EH (cell line): ENCODE measurements at regions not wholly inside any gene's neighbourhood (a gene's known extent, or its start where the extent isn't known, plus 50 kb on each side); places are given as distances from the start of the nearest gene placed in this dataset.
A peak's percentile ranks its signal among the peaks of the same experiment; 100 is the strongest.
"Not testable (repeated sequence)": the region's sequence is repeated elsewhere in the genome, so short reads cannot be mapped to it uniquely, and the experiment has no call there.

Experiments
- DNase-seq: peaks from one replicate; pipeline ENCODE4 v3.0.0-alpha.2; 2015; ENCODE audit warnings: low read depth

- DNase-seq, result no peak
Observed at GRCh38 chr4:167939863-167940616, 152.3 kb upstream of the ANXA10 start.

GRCh38 chr4:167943872-167944505, 148.3 kb upstream of the ANXA10 start:
- no peak for DNase-seq

- no peak for DNase-seq
Observed at GRCh38 chr4:167944721-167945120, 147.6 kb upstream of the ANXA10 start.

- no peak for DNase-seq
Observed at GRCh38 chr4:167955006-167955405, 137.3 kb upstream of the ANXA10 start.

GRCh38 chr4:167956676-167957075, 135.7 kb upstream of the ANXA10 start:
- no peak for DNase-seq

GRCh38 chr4:167964766-167965373, 127.5 kb upstream of the ANXA10 start:
- DNase-seq, result no peak

- no peak for DNase-seq
Observed at GRCh38 chr4:167966143-167966542, 126.2 kb upstream of the ANXA10 start.

GRCh38 chr4:167973513-167973912, 118.8 kb upstream of the ANXA10 start:
- DNase-seq, result no peak

GRCh38 chr4:167985565-167985964, 106.8 kb upstream of the ANXA10 start:
- no peak for DNase-seq

- no peak for DNase-seq
Observed at GRCh38 chr4:167986044-167986443, 106.3 kb upstream of the ANXA10 start.

GRCh38 chr4:167987285-167987684, 105.1 kb upstream of the ANXA10 start:
- DNase-seq, result no peak

- no peak for DNase-seq
Observed at GRCh38 chr4:167989815-167990214, 102.5 kb upstream of the ANXA10 start.

GRCh38 chr4:168008112-168008511, 84.2 kb upstream of the ANXA10 start:
- not testable (repeated sequence) for DNase-seq

- peak; percentile 51 for DNase-seq
Observed at GRCh38 chr4:168019019-168019651, 73.2 kb upstream of the ANXA10 start.

GRCh38 chr4:168019921-168020320, 72.4 kb upstream of the ANXA10 start:
- DNase-seq, result peak; percentile 4

- peak; percentile 7 for DNase-seq
Observed at GRCh38 chr4:168021666-168022065, 70.7 kb upstream of the ANXA10 start.

- DNase-seq, result peak; percentile 48
Observed at GRCh38 chr4:168028568-168028967, 63.8 kb upstream of the ANXA10 start.

GRCh38 chr4:168028970-168029597, 63.3 kb upstream of the ANXA10 start:
- peak; percentile 59 for DNase-seq

- DNase-seq, result no peak
Observed at GRCh38 chr4:168037676-168038075, 54.7 kb upstream of the ANXA10 start.

- no peak for DNase-seq
Observed at GRCh38 chr4:168039593-168039992, 52.7 kb upstream of the ANXA10 start.
